HEK293T (cell line): ENCODE measurements at regions not wholly inside any gene's neighbourhood (a gene's known extent, or its start where the extent isn't known, plus 50 kb on each side); places are given as distances from the start of the nearest gene placed in this dataset.

Source experiments
- CTCF ChIA-PET: fragments of 350-600 bp; formaldehyde crosslinking; extraction: SDS; loops from one replicate; lab custom pipeline; 2021; ENCODE audit warnings: antibody characterized with exemption, inconsistent platforms; lab: Yijun Ruan, JAX
- POLR2A ChIA-PET: fragments of 350-600 bp; formaldehyde crosslinking; extraction: SDS; loops from one replicate; lab custom pipeline; 2020; ENCODE audit warnings: antibody characterized with exemption, inconsistent platforms; lab: Yijun Ruan, JAX
- DNase-seq: peaks from one replicate; pipeline ENCODE4 v3.0.0; 2012; ENCODE audit warnings: mixed read lengths; ENCODE audit errors: extremely low spot score
- ARNT ChIP-seq: fragments of 450-650 bp; IDR thresholded peaks from 2 replicates; pipeline ENCODE4 v1.6.1; 2017; ENCODE audit warnings: mild to moderate bottlenecking
- BHLHE40 ChIP-seq: fragments of 450-650 bp; IDR thresholded peaks from 2 replicates; pipeline ENCODE4 v1.6.1; 2016; ENCODE audit warnings: mild to moderate bottlenecking, moderate library complexity, borderline replicate concordance
- CTBP1 ChIP-seq: fragments of 450-650 bp; IDR thresholded peaks from 2 replicates; pipeline ENCODE4 v1.6.1; 2016; ENCODE audit warnings: borderline replicate concordance
- ELF4 ChIP-seq: fragments of 450-650 bp; IDR thresholded peaks from 2 replicates; pipeline ENCODE4 v1.6.1; 2017; ENCODE audit warnings: antibody characterized with exemption
- FOXA1 ChIP-seq: fragments of 450-650 bp; IDR thresholded peaks from 2 replicates; pipeline ENCODE4 v1.6.1; 2016; ENCODE audit warnings: mild to moderate bottlenecking
- FOXK2 ChIP-seq: fragments of 450-650 bp; IDR thresholded peaks from 2 replicates; pipeline ENCODE4 v1.6.1; 2016; ENCODE audit warnings: mild to moderate bottlenecking
- FOXM1 ChIP-seq: fragments of 450-650 bp; IDR thresholded peaks from 2 replicates; pipeline ENCODE4 v1.6.1; 2017; ENCODE audit warnings: mild to moderate bottlenecking, borderline replicate concordance
- HDGF ChIP-seq: fragments of 450-650 bp; IDR thresholded peaks from 2 replicates; pipeline ENCODE4 v1.6.1; 2017; ENCODE audit warnings: antibody characterized with exemption, borderline replicate concordance
- L3MBTL2 ChIP-seq: fragments of 450-650 bp; conservative IDR thresholded peaks from 2 replicates; pipeline ENCODE4 v1.6.1; 2016; ENCODE audit warnings: mild to moderate bottlenecking
- LEF1 ChIP-seq: fragments of 450-650 bp; IDR thresholded peaks from 2 replicates; pipeline ENCODE4 v1.6.1; 2017; ENCODE audit warnings: mild to moderate bottlenecking, borderline replicate concordance
- NFRKB ChIP-seq: fragments of 450-650 bp; IDR thresholded peaks from 2 replicates; pipeline ENCODE4 v1.6.1; 2016; ENCODE audit warnings: mild to moderate bottlenecking, moderate library complexity
- PKNOX1 ChIP-seq: fragments of 450-650 bp; IDR thresholded peaks from 2 replicates; pipeline ENCODE4 v1.6.1; 2016
- SP1 ChIP-seq: fragments of 450-650 bp; IDR thresholded peaks from 2 replicates; pipeline ENCODE4 v1.6.1; 2017
- SUZ12 ChIP-seq: fragments of 450-650 bp; IDR thresholded peaks from 2 replicates; pipeline ENCODE4 v1.6.1; 2016; ENCODE audit warnings: mild to moderate bottlenecking
- TARDBP ChIP-seq: fragments of 450-650 bp; IDR thresholded peaks from 2 replicates; pipeline ENCODE4 v1.6.1; 2016
- ZNF384 ChIP-seq: fragments of 450-650 bp; IDR thresholded peaks from 2 replicates; pipeline ENCODE4 v1.6.1; 2016

- ChIA-PET CTCF (no interaction called here), POLR2A (no interaction called here)
- no peak for TF ChIP-seq ARNT
- no peak for TF ChIP-seq LEF1
- TF ChIP-seq TARDBP = no peak
- no peak for TF ChIP-seq FOXA1
- TF ChIP-seq SP1 = no peak
- no peak for TF ChIP-seq BHLHE40
- no peak for DNase-seq
These were observed 606.6 kb downstream of the ELAVL2 start for GRCh38 chr9:23219471-23219870.

GRCh38 chr9:23220171-23220570 lies 605.9 kb downstream of the ELAVL2 start:
- no peak for DNase-seq
- no peak for TF ChIP-seq SUZ12
- TF ChIP-seq ARNT = no peak
- TF ChIP-seq TARDBP = no peak
- no peak for TF ChIP-seq PKNOX1
- no peak for TF ChIP-seq CTBP1
- TF ChIP-seq ZNF384 = no peak
- TF ChIP-seq L3MBTL2 = no peak
- no peak for TF ChIP-seq NFRKB
- no peak for TF ChIP-seq HDGF
- TF ChIP-seq FOXA1 = no peak
- no peak for TF ChIP-seq ELF4
- no peak for TF ChIP-seq LEF1
- TF ChIP-seq BHLHE40 = no peak
- no peak for TF ChIP-seq SP1
- no peak for TF ChIP-seq FOXK2
- no peak for TF ChIP-seq FOXM1
- ChIA-PET CTCF (no interaction called here), POLR2A (no interaction called here)

GRCh38 chr9:23220957-23221356 lies 605.1 kb downstream of the ELAVL2 start:
- CTCF ChIA-PET = no interaction called here
- POLR2A ChIA-PET = no interaction called here
- DNase-seq = no peak
- no peak for TF ChIP-seq LEF1
- TF ChIP-seq BHLHE40 = no peak
- TF ChIP-seq ZNF384 = no peak
- TF ChIP-seq PKNOX1 = no peak
- no peak for TF ChIP-seq SP1
- TF ChIP-seq FOXK2 = no peak
- TF ChIP-seq NFRKB = no peak
- no peak for TF ChIP-seq FOXM1
- no peak for TF ChIP-seq HDGF
- no peak for TF ChIP-seq ARNT
- no peak for TF ChIP-seq ELF4
- TF ChIP-seq FOXA1 = no peak
- TF ChIP-seq SUZ12 = no peak
- TF ChIP-seq CTBP1 = no peak
- TF ChIP-seq TARDBP = no peak
- no peak for TF ChIP-seq L3MBTL2

- POLR2A ChIA-PET = no interaction called here
- CTCF ChIA-PET = no interaction called here
- no peak for DNase-seq
- TF ChIP-seq NFRKB (no peak), ELF4 (no peak), FOXM1 (no peak), SP1 (no peak), LEF1 (no peak), HDGF (no peak), TARDBP (no peak), ARNT (no peak), L3MBTL2 (no peak), SUZ12 (no peak), CTBP1 (no peak), FOXK2 (no peak), ZNF384 (no peak), PKNOX1 (no peak), BHLHE40 (no peak), FOXA1 (no peak)
These were observed 596.1 kb downstream of the ELAVL2 start for GRCh38 chr9:23229890-23230317.

- ChIA-PET POLR2A (no interaction called here), CTCF (no interaction called here)
- no peak for DNase-seq
- TF ChIP-seq FOXM1 (no peak), FOXA1 (no peak), NFRKB (no peak), L3MBTL2 (no peak), ELF4 (no peak)
These were observed 593.2 kb downstream of the ELAVL2 start for GRCh38 chr9:23232831-23233230.

- no peak for DNase-seq
- CTCF ChIA-PET = no interaction called here
- no peak for TF ChIP-seq FOXM1
- no peak for TF ChIP-seq ZNF384
- no peak for TF ChIP-seq ELF4
- no peak for TF ChIP-seq FOXA1
- TF ChIP-seq FOXK2 = no peak
- TF ChIP-seq SP1 = no peak
- TF ChIP-seq L3MBTL2 = no peak
- TF ChIP-seq TARDBP = no peak
- no peak for TF ChIP-seq SUZ12
- TF ChIP-seq BHLHE40 = no peak
- no peak for TF ChIP-seq NFRKB
- POLR2A ChIA-PET = no interaction called here
These were observed 582.5 kb downstream of the ELAVL2 start for GRCh38 chr9:23243523-23243922.

- ChIA-PET POLR2A (no interaction called here), CTCF (no interaction called here)
- DNase-seq = no peak
- TF ChIP-seq PKNOX1 (no peak), ZNF384 (no peak), SP1 (no peak), FOXA1 (no peak), LEF1 (no peak), ELF4 (no peak), HDGF (no peak), BHLHE40 (no peak), L3MBTL2 (no peak), FOXM1 (no peak), FOXK2 (no peak), NFRKB (no peak), TARDBP (no peak), ARNT (no peak)
These were observed 581.0 kb downstream of the ELAVL2 start for GRCh38 chr9:23245067-23245466.
